ENCODE measurements at regions not wholly inside any gene's neighbourhood (a gene's known extent, or its start where the extent isn't known, plus 50 kb on each side); places are given as distances from the start of the nearest gene placed in this dataset.
"Not testable (repeated sequence)": the region's sequence is repeated elsewhere in the genome, so short reads cannot be mapped to it uniquely, and the experiment has no call there.

GRCh38 chr7:149584530-149584929, 86.9 kb upstream of the ZNF746 start:
- Mint-ChIP-seq H3K4me3 (no peak overlapping the region), H3K36me3 (ENCODE audit: low read depth) (peaks cover 94% of the 10 kb centered on the region), H3K9me3 (peaks cover 46% of the 10 kb centered on the region), H3K27me3 (ENCODE audit: low read depth) (no peaks in the 10 kb centered on the region), H3K27ac (no peak overlapping the region), H3K4me1 (peaks cover 4% of the 10 kb centered on the region)
- TF ChIP-seq, protein P1, sequence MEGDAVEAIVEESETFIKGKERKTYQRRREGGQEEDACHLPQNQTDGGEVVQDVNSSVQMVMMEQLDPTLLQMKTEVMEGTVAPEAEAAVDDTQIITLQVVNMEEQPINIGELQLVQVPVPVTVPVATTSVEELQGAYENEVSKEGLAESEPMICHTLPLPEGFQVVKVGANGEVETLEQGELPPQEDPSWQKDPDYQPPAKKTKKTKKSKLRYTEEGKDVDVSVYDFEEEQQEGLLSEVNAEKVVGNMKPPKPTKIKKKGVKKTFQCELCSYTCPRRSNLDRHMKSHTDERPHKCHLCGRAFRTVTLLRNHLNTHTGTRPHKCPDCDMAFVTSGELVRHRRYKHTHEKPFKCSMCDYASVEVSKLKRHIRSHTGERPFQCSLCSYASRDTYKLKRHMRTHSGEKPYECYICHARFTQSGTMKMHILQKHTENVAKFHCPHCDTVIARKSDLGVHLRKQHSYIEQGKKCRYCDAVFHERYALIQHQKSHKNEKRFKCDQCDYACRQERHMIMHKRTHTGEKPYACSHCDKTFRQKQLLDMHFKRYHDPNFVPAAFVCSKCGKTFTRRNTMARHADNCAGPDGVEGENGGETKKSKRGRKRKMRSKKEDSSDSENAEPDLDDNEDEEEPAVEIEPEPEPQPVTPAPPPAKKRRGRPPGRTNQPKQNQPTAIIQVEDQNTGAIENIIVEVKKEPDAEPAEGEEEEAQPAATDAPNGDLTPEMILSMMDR (IDR thresholded peaks at IDR 0.05; ENCODE audit: unreplicated experiment in 3 of 3) = no peak

GRCh38 chr7:149584009-149584408, 86.4 kb upstream of the ZNF746 start:
- no peak overlapping the region for H3K4me3 Mint-ChIP-seq
- TF ChIP-seq, protein P1 (IDR thresholded peaks at IDR 0.05; ENCODE audit: unreplicated experiment in 3 of 3) = no peak
- no peak overlapping the region for H3K27ac Mint-ChIP-seq
- peaks cover 94% of the 10 kb centered on the region for H3K36me3 Mint-ChIP-seq (ENCODE audit: low read depth)
- peaks cover 47% of the 10 kb centered on the region for H3K9me3 Mint-ChIP-seq
- peaks cover 4% of the 10 kb centered on the region for H3K4me1 Mint-ChIP-seq
- H3K27me3 Mint-ChIP-seq (ENCODE audit: low read depth) = no peaks in the 10 kb centered on the region

DNA sequence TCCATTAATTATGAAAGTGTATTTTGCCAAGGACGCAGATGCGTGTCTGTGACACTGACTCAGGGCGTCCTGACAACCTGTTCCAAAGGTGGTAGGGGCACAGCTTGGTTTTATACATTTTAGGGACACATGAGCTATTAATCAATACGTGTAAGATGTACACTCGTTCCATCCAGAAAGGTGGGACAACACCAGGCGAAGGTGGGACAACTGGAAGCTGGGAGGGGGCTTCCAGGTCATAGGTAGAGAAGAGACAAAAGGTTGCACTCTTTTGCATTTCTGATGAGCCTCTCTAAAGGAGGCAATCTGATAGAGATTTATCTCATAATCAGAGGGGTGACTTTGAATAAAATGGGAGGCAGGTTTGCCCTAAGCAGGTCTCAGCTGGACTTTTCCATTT, 82.7 kb upstream of the ZNF746 start:
- no peaks in the 10 kb centered on the region for H3K4me1 Mint-ChIP-seq
- no peak overlapping the region for H3K4me3 Mint-ChIP-seq
- peaks cover 89% of the 10 kb centered on the region for H3K36me3 Mint-ChIP-seq (ENCODE audit: low read depth)
- no peak overlapping the region for H3K27ac Mint-ChIP-seq
- peaks cover 78% of the 10 kb centered on the region for H3K9me3 Mint-ChIP-seq
- TF ChIP-seq, protein P1 (IDR thresholded peaks at IDR 0.05; ENCODE audit: unreplicated experiment in 3 of 3) = no peak
- no peaks in the 10 kb centered on the region for H3K27me3 Mint-ChIP-seq (ENCODE audit: low read depth)

- H3K27ac Mint-ChIP-seq; H3K27me3 Mint-ChIP-seq (ENCODE audit: low read depth); H3K4me1 Mint-ChIP-seq; H3K4me3 Mint-ChIP-seq: not testable (repeated sequence)
- Mint-ChIP-seq H3K9me3 (peaks cover 82% of the 10 kb centered on the region), H3K36me3 (ENCODE audit: low read depth) (peaks cover 85% of the 10 kb centered on the region)
Measured at GRCh38 chr7:149579365-149579764, 81.8 kb upstream of the ZNF746 start.

- H3K9me3 Mint-ChIP-seq = peaks cover 73% of the 10 kb centered on the region
- H3K4me1 Mint-ChIP-seq; H3K27ac Mint-ChIP-seq; H3K27me3 Mint-ChIP-seq (ENCODE audit: low read depth); H3K4me3 Mint-ChIP-seq: not testable (repeated sequence)
- H3K36me3 Mint-ChIP-seq (ENCODE audit: low read depth) = peaks cover 79% of the 10 kb centered on the region
Measured at GRCh38 chr7:149574428-149574827, 76.8 kb upstream of the ZNF746 start.

GRCh38 chr7:149573519-149573918, 75.9 kb upstream of the ZNF746 start:
- Mint-ChIP-seq H3K4me1 (peaks cover 11% of the 10 kb centered on the region), H3K36me3 (ENCODE audit: low read depth) (peaks cover 78% of the 10 kb centered on the region), H3K27me3 (ENCODE audit: low read depth) (no peaks in the 10 kb centered on the region), H3K4me3 (no peak overlapping the region), H3K9me3 (peaks cover 71% of the 10 kb centered on the region), H3K27ac (no peak overlapping the region)
- TF ChIP-seq, protein P1 (IDR thresholded peaks at IDR 0.05; ENCODE audit: unreplicated experiment in 3 of 3) = no peak

- H3K9me3 Mint-ChIP-seq = peaks cover 65% of the 10 kb centered on the region
- H3K27ac Mint-ChIP-seq; H3K4me3 Mint-ChIP-seq; H3K27me3 Mint-ChIP-seq (ENCODE audit: low read depth): not testable (repeated sequence)
- H3K36me3 Mint-ChIP-seq (ENCODE audit: low read depth) = peaks cover 77% of the 10 kb centered on the region
- H3K4me1 Mint-ChIP-seq = peaks cover 11% of the 10 kb centered on the region
Measured at GRCh38 chr7:149572920-149573319, 75.3 kb upstream of the ZNF746 start.

DNA sequence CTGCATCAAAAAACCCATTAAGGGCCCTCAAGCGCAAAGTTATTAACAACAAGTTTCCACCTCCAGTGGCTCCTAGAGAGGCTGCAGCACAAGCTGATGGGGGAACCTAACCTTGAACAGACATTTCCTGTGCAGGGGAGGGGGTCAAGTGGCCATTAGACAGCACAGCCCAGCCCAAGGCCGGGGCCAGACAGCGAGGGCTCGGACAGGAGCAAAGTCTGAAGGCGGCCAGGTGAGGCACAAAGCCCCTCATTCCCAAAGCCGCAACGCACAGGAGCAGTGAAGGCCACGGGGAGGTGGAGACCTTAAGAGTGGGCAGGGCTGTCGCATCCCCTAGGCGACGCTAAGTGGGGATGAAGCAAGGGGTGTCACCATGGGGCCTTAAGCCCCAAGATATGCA, 73.2 kb upstream of the ZNF746 start:
- Mint-ChIP-seq H3K27ac (peak overlapping the region in 1 of 3 experiments; percentile 63), H3K27me3 (ENCODE audit: low read depth) (no peaks in the 10 kb centered on the region), H3K36me3 (ENCODE audit: low read depth) (peaks cover 85% of the 10 kb centered on the region), H3K4me3 (no peak overlapping the region), H3K9me3 (peaks cover 55% of the 10 kb centered on the region), H3K4me1 (peaks cover 11% of the 10 kb centered on the region)
- TF ChIP-seq, protein P1 (IDR thresholded peaks at IDR 0.05; ENCODE audit: unreplicated experiment in 3 of 3) = no peak
